ENCODE measurements at regions not wholly inside any gene's neighbourhood (a gene's known extent, or its start where the extent isn't known, plus 50 kb on each side); places are given as distances from the start of the nearest gene placed in this dataset.

DNA sequence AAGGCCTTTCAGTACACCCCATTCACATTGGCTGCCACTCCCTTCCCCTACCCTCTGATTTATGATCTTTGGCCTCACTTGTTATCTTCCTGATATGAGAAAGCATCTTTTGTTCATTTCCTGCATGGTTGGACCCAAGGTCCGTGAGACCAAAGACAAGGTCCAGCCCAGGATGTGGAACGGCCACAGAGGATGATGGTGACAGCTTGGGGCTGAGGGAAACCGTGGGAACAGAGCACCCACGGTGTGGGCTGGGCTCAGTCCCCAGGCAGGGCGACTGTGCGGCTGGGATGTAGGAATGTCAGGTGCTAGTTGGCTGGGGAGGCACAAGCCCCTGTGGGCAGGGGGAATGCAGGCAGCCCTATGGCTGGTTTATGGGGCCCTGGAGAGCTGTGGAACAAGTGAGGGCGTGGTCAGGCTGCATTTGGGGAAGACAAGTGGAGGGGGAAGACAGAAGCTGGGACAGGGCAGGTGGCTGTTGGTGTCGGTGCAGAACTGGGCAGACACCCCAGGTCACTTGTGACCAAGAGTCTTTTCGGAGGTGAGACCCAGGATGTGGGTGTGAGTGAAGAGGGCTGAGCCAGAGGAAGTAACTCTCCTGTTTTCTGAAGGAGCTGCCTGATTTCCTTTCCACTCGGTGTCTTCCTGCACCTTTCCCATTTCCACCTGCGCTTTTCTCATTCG, 51.7 kb upstream of the IGFBP3 start:
- TF ChIP-seq E2F4 (CRISPR knock-in tag; IDR thresholded peaks at IDR 0.05; ENCODE audit: borderline replicate concordance, low read depth) = no peak
- TF ChIP-seq ZNF396 (CRISPR knock-in tag; IDR thresholded peaks at IDR 0.05; ENCODE audit: borderline replicate concordance) = no peak
- no peak for TF ChIP-seq ATF2 (CRISPR knock-in tag; IDR thresholded peaks at IDR 0.05; ENCODE audit: borderline replicate concordance, low read depth)
- TF ChIP-seq CTCF (IDR thresholded peaks at IDR 0.05) = no peak
- TF ChIP-seq ELF4 (CRISPR knock-in tag; IDR thresholded peaks at IDR 0.05; ENCODE audit: low read depth) = no peak
- no peak for TF ChIP-seq SP1 (CRISPR knock-in tag; conservative IDR thresholded peaks at IDR 0.05)
- no peak for TF ChIP-seq NR3C1 (CRISPR knock-in tag; conservative IDR thresholded peaks at IDR 0.05; ENCODE audit: low read depth)
- TF ChIP-seq USF2 (CRISPR knock-in tag; IDR thresholded peaks at IDR 0.05) = no peak
- TF ChIP-seq GABPB1 (CRISPR knock-in tag; IDR thresholded peaks at IDR 0.05) = no peak
